ENCODE measurements at regions not wholly inside any gene's neighbourhood (a gene's known extent, or its start where the extent isn't known, plus 50 kb on each side); places are given as distances from the start of the nearest gene placed in this dataset.
A peak's percentile ranks its signal among the peaks of the same experiment; 100 is the strongest.

DNA sequence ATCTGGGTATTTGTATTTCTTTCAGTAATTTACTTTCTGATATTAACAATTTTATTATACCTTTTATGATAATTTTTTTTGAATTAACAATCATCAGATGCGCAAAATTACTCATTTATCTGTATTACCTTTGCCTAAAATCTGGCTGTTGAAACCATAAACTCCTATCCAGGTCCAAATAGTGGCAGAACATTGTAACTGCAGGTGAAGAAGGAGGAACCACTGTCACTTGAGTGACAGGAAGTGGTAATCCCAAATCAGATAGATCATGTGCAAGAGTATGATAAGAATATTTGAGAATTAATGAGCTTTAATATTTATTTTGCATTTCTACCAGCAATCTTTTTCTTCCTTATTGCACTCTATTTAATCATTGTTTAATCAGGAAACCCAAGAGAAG is 139.3 kb upstream of the TLE4 start:
- no peak for DNase-seq

DNA sequence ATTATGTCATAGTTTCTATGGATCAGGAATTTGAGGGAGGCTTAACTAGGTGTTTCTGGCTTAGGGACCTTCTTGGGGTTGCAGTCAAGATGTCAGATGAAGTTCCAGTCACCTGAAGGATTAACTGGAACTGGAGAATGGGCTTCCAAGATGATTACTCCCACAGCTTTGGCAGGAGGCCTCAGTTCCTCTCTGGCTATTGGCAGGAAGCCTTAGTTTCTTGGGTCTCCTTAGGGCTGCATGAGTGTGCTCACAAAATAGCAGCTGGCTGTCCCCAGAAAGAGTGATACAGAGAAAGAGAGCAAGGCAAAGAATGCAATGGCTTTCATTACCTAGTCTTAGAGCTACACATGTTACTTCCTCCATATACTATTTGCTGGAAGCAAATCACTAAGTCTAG is 138.1 kb upstream of the TLE4 start:
- no peak for DNase-seq

- DNase-seq: peak in 2 of 4 experiments; percentile 2
Measured at GRCh38 chr9:79439221-79439620, 132.5 kb upstream of the TLE4 start.

DNA sequence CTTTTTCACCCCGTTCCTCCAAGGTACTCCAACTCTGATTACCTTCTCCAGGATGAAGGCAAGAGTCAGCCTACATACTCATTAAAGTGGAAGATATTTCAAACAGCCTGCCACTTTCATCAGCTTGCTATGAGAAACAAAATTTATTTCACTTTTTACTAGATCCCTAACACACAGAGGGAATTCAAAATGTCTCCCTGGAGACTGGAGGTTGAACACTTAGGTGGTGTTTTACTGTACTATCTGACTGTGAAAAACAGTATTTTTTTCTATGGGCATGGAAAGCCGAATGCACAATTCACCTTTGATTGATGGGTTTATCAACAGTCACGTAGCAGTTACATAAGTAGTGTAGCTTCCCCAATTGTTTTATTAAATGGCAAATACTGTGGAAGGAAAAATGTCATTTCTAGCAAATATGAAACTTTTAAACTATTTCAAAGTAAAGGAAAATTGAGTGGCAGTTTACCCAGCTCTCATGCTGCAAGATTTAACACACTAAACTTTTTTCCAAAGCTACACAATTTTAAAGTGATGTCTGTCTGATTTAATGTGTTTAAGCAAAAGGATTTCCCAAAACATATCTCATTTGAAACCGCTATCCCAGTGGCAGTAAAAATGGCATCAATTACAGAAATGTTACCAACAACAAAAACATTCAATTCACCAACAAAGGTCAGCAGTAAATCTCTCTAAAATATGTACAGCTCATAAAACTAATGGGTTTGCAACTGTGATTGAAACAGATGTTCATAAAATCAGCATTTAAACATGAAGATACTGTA is 125.0 kb upstream of the TLE4 start:
- no peak for DNase-seq

DNA sequence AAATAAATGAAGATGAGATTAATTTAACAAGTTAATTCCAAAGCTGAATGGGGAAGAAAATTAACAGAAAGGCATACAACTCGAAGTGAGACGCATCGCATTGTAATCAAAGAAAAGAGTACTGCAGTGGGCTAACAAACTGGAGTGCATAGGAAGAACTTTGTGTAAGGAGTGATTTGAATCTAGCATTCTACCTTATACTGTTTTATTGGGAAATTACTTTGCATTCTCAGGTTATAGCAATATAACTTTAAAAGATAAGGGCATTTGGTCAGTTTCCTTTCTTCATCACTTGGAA is 124.5 kb upstream of the TLE4 start:
- DNase-seq: no peak

DNA sequence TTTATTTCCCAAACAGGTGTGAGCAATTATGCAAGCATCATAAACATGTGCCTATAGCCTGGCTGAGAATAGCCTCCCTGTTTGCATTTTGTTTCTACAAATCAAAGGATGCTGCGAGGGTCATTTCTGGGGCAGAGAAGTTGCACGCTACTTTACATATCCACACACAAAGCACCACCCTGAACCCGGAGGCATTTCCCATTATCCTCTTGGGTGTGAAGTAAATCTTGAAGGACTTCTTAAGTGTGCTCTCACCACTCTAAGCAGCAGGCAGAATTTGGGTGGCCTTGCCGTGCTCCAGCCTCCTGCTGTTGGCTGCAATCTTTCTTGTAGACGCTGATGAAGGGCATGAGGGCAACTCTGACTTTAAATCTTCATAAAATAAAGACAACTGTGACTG is 124.0 kb upstream of the TLE4 start:
- no peak for DNase-seq

DNA sequence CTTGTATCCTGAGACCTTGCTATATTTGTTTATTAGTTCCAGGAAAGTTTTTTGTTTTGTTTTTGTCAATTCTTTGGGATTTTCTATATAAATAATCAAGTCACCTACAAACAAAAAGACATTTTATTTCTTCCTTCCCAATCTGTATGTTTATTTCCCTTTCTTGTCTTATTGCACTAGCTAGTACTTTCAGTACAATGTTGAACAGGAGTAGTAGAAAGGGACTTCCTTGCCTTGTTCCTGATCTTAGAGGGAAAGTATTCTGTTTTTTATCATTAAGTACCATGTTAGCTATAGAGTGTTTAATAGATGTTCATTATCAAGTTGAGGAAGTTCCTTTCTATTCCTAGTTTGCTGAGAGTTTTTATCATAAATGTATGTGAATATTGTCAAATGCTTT is 119.5 kb upstream of the TLE4 start:
- DNase-seq: no peak

- DNase-seq: no peak
Measured at GRCh38 chr9:79461712-79462111, 110.1 kb upstream of the TLE4 start.

DNA sequence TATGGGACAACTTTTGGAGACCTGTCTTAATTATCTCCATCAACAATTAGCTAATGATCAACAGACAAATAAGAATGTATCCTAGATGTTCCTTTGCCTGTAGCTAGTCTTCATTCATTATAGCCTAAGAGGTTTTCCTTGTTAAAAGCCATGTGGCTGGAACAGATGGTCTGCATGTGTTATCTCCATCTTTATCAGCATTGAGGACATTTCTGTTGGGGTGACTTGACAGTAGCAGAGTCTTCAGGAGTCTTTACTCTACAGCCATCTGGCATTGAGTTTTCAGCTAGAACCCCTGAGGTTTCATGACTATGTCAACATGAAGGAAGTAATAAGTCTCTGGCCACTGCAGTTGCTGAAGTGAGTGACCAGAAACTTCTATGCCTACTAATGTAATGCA is 106.6 kb upstream of the TLE4 start:
- DNase-seq: no peak

- no peak for DNase-seq
Measured at GRCh38 chr9:79469164-79469563, 102.6 kb upstream of the TLE4 start.

- DNase-seq: no peak
Measured at GRCh38 chr9:79470954-79471353, 100.8 kb upstream of the TLE4 start.

- DNase-seq: peak in 2 of 4 experiments; percentile 1 to 20
Measured at GRCh38 chr9:79471580-79472543, 99.9 kb upstream of the TLE4 start.

DNA sequence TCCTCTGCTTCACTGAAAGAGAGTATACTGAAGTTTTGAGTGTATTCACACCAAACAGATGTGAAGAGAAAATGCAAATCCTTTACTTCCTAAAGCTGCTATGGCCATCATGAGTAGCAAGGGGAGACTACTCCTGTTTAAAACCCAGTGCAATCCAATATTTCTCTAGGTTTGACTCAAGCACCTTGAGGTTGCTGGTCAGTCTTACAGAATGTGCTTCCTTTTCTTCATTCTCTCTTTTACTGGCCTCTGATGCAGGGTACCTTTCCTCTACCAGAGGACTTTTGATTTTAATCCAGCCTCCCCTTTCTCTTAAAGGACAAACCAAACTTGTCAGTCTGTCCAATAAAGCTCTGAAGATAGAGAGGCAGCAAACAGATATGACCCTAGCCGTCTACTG is 98.1 kb upstream of the TLE4 start:
- DNase-seq: no peak

- DNase-seq: no peak
Measured at GRCh38 chr9:79477241-79477840, 94.4 kb upstream of the TLE4 start.

- no peak for DNase-seq
Measured at GRCh38 chr9:79477955-79478771, 93.6 kb upstream of the TLE4 start.

GRCh38 chr9:79480639-79481038 is 91.1 kb upstream of the TLE4 start:
- no peak for DNase-seq

GRCh38 chr9:79481846-79482477 is 89.8 kb upstream of the TLE4 start:
- DNase-seq: no peak

DNA sequence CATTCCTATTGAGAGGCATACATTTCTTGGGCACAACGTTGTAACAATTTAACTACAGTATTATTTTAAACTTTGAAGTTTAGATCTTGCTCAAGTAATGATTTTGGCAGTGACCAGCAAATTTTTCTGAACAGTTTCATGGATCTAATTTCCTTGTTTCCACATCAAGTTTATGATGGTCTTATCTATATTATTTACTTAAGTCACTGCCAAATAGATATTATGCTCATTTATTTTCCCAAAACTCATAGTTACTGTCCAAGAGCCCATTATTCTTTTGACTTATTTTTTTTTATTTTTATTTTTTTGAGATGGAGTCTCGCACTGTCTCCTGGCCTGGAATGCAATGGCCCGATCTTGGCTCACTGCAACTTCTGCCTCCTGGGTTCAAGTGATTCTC is 86.5 kb upstream of the TLE4 start:
- DNase-seq: no peak

DNA sequence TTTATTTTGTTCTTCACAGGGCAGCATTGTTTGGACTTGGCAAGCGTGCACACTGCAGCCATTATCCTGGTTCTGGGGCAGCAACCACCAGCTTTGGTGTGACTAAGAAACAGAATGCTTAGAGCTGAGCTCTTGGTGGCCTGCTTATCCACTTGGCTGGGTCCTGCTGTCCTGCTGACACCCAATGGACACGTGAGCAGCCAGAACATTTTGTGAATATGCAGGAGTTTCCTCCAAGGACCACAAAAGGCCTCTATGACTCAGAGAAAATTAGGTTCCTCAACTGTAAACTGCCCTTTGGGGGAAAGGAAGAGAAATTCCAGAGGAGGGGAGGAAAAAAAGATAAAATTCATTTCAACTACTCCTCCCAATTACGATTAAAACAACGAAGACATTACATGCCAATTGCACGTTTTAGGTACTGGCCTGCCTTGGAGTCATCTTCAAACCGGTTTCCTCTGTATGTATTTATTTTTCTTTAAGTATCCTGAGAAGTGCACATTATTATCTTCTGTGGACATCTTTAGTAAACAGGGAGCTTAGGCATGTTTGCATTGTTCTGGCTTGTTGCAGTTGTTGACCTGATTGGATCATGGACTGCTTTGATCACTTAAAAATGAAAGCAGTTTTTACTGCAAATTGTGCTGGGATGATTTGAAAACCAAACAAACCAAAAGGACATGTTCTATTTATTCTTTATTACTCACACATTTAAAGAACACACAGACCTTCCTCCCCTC is 82.3 kb upstream of the TLE4 start:
- no peak for DNase-seq

- no peak for DNase-seq
Measured at GRCh38 chr9:79490657-79491248, 81.0 kb upstream of the TLE4 start.
